ENCODE measurements at regions not wholly inside any gene's neighbourhood (a gene's known extent, or its start where the extent isn't known, plus 50 kb on each side); places are given as distances from the start of the nearest gene placed in this dataset.

DNA sequence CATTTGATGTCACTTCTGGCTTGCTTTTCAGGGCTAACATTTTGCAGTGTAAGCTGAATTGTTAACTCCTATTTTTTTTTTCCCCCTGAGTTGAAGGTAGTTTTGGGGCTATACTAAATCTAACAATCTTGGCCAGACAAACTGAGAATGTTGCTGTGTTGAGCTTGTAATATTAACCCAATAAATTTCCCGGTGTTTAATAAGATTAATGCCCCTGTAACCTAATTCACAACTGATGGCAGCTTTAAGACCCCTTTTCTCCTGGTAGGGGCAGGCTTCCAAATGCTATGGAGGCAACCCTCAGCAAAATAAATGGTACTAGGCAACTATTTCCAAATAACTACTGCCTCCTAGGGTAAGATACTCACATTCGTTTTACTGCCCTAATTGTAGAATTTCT, 549.6 kb upstream of the KIF2B start:
- TF ChIP-seq, protein P1, sequence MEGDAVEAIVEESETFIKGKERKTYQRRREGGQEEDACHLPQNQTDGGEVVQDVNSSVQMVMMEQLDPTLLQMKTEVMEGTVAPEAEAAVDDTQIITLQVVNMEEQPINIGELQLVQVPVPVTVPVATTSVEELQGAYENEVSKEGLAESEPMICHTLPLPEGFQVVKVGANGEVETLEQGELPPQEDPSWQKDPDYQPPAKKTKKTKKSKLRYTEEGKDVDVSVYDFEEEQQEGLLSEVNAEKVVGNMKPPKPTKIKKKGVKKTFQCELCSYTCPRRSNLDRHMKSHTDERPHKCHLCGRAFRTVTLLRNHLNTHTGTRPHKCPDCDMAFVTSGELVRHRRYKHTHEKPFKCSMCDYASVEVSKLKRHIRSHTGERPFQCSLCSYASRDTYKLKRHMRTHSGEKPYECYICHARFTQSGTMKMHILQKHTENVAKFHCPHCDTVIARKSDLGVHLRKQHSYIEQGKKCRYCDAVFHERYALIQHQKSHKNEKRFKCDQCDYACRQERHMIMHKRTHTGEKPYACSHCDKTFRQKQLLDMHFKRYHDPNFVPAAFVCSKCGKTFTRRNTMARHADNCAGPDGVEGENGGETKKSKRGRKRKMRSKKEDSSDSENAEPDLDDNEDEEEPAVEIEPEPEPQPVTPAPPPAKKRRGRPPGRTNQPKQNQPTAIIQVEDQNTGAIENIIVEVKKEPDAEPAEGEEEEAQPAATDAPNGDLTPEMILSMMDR (IDR thresholded peaks at IDR 0.05): no peak
- TF ChIP-seq POLR2A (IDR thresholded peaks at IDR 0.05): no peak
- TF ChIP-seq EP300 (IDR thresholded peaks at IDR 0.05): no peak

Data from tibial nerve (tissue), 4 donors.